NCI-H2081 (cell line): ENCODE measurements at regions not wholly inside any gene's neighbourhood (a gene's known extent, or its start where the extent isn't known, plus 50 kb on each side); places are given as distances from the start of the nearest gene placed in this dataset.
"Not testable (repeated sequence)": the region's sequence is repeated elsewhere in the genome, so short reads cannot be mapped to it uniquely, and the experiment has no call there.

Source experiments
- DNase-seq, 2 experiments: peaks; one replicate each; lab custom pipeline; 2025; lab: John Stamatoyannopoulos, UW

GRCh38 chr17:21517538-21518293 is 141.6 kb downstream of the KCNJ12 start:
- DNase-seq: no peak

GRCh38 chr17:21522755-21523336 is 146.7 kb downstream of the KCNJ12 start:
- DNase-seq: no peak

GRCh38 chr17:21523497-21524210 is 147.5 kb downstream of the KCNJ12 start:
- no peak for DNase-seq

GRCh38 chr17:21524211-21524591 is 148.0 kb downstream of the KCNJ12 start:
- DNase-seq: no peak

GRCh38 chr17:21525464-21526130 is 149.4 kb downstream of the KCNJ12 start:
- no peak for DNase-seq

GRCh38 chr17:21528031-21528695 is 152.0 kb downstream of the KCNJ12 start:
- no peak for DNase-seq

GRCh38 chr17:21530311-21530710 is 154.2 kb downstream of the KCNJ12 start:
- no peak for DNase-seq

- DNase-seq: no peak
Observed at GRCh38 chr17:21530841-21531240, 154.7 kb downstream of the KCNJ12 start.

GRCh38 chr17:21532763-21533385 is 156.7 kb downstream of the KCNJ12 start:
- DNase-seq: no peak

GRCh38 chr17:21535686-21536375 is 156.5 kb upstream of the KCNJ18 start:
- DNase-seq: no peak

- DNase-seq: no peak
Observed at GRCh38 chr17:21537302-21537701, 155.0 kb upstream of the KCNJ18 start.

- DNase-seq: no peak
Observed at GRCh38 chr17:21538615-21539014, 153.7 kb upstream of the KCNJ18 start.

- DNase-seq: no peak
Observed at GRCh38 chr17:21539146-21539545, 153.2 kb upstream of the KCNJ18 start.

GRCh38 chr17:21540502-21540901 is 151.8 kb upstream of the KCNJ18 start:
- DNase-seq: no peak

- no peak for DNase-seq
Observed at GRCh38 chr17:21542070-21542469, 150.3 kb upstream of the KCNJ18 start.

GRCh38 chr17:21542991-21543390 is 149.3 kb upstream of the KCNJ18 start:
- no peak for DNase-seq

- no peak for DNase-seq
Observed at GRCh38 chr17:21545064-21545463, 147.3 kb upstream of the KCNJ18 start.

- DNase-seq: no peak
Observed at GRCh38 chr17:21548236-21548635, 144.1 kb upstream of the KCNJ18 start.

- DNase-seq: no peak
Observed at GRCh38 chr17:21549107-21549687, 143.1 kb upstream of the KCNJ18 start.

GRCh38 chr17:21550031-21550430 is 142.3 kb upstream of the KCNJ18 start:
- DNase-seq: not testable (repeated sequence)
